GM10266 (cell line): ENCODE measurements at regions not wholly inside any gene's neighbourhood (a gene's known extent, or its start where the extent isn't known, plus 50 kb on each side); places are given as distances from the start of the nearest gene placed in this dataset.
"Not testable (repeated sequence)": the region's sequence is repeated elsewhere in the genome, so short reads cannot be mapped to it uniquely, and the experiment has no call there.

Experiments used
- DNase-seq: peaks from one replicate; pipeline ENCODE4 v3.0.0; 2012; ENCODE audit errors: extremely low spot score
- TF ChIP-seq, protein P1 (sequence below): IDR thresholded peaks from 2 replicates; pipeline ENCODE4 v1.5.1; 2012; ENCODE audit warnings: mild to moderate bottlenecking, low read depth; ENCODE audit not compliant: control insufficient read depth, insufficient read depth; ENCODE audit errors: missing control alignments

DNA sequence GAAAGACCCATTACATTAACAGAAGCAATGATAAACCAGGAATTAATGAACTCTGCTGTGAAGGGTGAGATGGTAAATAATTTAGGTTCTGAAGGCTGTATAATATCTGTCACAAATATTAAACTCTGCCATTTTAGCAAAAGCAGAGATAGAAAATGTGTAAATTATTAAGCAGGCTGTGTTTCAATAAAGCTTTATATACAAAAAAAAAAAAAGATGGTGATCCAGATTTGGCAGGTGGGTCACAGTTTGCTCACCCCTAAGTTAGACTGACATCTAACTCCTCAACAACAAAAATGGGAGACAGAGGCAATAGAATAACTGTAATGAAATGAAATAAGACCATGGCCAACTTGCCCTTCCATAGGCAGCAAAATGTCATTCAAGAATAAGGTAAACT, 157.3 kb upstream of the FANCL start:
- no peak for DNase-seq
- TF ChIP-seq, protein P1, sequence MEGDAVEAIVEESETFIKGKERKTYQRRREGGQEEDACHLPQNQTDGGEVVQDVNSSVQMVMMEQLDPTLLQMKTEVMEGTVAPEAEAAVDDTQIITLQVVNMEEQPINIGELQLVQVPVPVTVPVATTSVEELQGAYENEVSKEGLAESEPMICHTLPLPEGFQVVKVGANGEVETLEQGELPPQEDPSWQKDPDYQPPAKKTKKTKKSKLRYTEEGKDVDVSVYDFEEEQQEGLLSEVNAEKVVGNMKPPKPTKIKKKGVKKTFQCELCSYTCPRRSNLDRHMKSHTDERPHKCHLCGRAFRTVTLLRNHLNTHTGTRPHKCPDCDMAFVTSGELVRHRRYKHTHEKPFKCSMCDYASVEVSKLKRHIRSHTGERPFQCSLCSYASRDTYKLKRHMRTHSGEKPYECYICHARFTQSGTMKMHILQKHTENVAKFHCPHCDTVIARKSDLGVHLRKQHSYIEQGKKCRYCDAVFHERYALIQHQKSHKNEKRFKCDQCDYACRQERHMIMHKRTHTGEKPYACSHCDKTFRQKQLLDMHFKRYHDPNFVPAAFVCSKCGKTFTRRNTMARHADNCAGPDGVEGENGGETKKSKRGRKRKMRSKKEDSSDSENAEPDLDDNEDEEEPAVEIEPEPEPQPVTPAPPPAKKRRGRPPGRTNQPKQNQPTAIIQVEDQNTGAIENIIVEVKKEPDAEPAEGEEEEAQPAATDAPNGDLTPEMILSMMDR: no peak

- DNase-seq: no peak
- TF ChIP-seq, protein P1: no peak
Observed at GRCh38 chr2:58387701-58388100, 146.6 kb upstream of the FANCL start.

DNA sequence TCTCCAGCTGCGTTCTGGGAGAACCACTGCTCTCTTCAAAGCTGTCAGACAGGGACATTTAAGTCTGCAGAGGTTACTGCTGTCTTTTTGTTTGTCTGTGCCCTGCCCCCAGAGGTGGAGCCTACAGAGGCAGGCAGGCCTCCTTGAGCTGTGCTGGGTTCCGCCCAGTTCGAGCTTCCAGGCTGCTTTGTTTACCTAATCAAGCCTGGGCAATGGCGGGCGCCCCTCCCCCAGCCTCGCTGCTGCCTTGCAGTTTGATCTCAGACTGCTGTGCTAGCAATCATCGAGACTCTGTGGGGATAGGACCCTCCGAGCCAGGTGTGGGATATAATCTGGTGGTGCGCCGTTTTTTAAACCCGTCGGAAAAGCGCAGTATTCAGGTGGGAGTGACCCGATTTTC, 145.8 kb upstream of the FANCL start:
- DNase-seq: not testable (repeated sequence)

DNA sequence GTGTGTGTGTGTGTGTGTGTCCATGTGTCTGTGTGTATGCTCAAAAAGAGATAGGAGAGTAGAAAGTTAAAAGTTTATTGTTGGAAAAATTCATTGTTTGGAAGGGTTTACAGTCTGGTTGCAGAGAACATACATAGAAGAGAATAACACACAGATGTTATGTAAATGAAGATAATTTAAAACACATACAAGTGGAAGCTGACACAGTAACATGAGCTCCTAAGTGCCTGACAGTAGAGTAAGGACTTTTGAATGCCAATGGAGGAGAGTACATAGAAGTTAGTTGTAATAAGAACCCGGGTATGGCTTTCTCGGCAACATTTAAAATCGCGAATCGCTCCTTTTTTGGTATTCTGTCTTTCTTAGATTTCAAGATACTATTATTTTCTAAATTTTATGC, 137.0 kb upstream of the FANCL start:
- DNase-seq: no peak
- TF ChIP-seq, protein P1: no peak

- DNase-seq: no peak
Observed at GRCh38 chr2:58377181-58377580, 136.1 kb upstream of the FANCL start.

DNA sequence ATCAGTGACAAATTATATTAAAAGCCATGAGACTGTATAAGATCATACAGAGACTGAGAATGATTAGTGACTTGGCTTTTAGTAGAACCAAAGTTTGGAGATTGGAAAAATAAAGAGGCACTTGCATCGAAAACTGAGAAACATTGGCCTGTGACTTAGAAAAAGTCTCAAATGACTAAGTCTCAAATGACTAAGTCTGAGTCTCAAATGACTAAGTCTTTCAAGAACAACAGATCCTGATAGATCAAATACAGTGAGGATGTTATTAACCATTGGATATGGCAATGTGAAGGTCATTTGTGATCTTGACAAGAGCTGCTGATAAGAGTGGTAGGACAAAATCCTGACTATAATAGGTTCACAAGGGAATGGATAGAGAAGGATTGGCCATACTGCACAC, 135.5 kb upstream of the FANCL start:
- no peak for DNase-seq
- TF ChIP-seq, protein P1: no peak

More at GRCh38 chr2:58377181-58377580, 136.1 kb upstream of the FANCL start:
- TF ChIP-seq, protein P1: no peak

DNA sequence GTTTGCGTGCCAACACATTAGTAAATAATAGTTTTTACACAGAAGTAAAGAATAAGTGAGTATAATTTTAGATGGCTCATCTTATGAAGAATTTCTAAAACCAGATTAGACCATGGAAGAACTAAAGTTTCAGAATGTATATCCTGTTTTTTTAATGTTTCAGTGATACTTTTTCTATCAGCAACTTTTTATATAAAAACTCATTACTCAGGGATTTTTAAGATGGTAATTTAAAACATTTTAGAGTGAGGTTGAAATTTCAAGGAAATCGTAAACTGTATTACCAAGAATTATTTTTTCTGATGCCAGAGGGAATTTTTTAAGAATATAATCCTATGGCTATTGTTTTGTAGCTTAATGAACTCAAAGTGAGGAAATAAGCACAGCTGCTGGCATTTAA, 128.5 kb upstream of the FANCL start:
- TF ChIP-seq, protein P1: no peak

DNA sequence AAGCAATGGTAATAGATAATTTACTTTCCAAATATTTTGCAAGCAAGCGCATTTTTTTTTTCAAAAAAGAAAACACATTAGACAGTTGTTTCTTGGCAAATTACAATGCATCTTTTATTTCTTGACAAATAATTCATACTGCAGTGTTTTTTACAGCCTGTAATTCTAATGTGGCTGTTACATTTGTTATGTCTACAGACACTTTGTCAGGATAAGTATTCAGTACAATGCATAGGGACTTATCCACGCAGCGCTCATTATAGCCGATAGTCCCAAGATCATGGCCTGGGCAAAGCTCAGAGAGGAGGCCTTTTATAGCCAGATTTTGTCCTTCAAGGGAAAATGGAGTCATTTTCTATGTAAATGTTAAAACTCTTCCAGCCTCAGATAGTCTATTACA, 123.0 kb upstream of the FANCL start:
- DNase-seq: no peak
- TF ChIP-seq, protein P1: no peak

More for the DNA sequence above, 128.5 kb upstream of the FANCL start:
- no peak for DNase-seq
